Neural cell (in vitro differentiated cells): ENCODE measurements at regions not wholly inside any gene's neighbourhood (a gene's known extent, or its start where the extent isn't known, plus 50 kb on each side); places are given as distances from the start of the nearest gene placed in this dataset.

Experiments used
- H2AFZ ChIP-seq: fragments of 200-600, 300-800 bp; sonication (generic), shearing (Covaris generic); 2 replicates; pipeline ENCODE4 v1.6.0; 2014; ENCODE audit warnings: low read depth, mild to moderate bottlenecking, antibody characterized with exemption, low read length, moderate library complexity
- H3F3A ChIP-seq: fragments of 200-600 bp; shearing (Covaris generic); 2 replicates; pipeline ENCODE4 v1.6.1; 2016; ENCODE audit warnings: mild to moderate bottlenecking, moderate library complexity, mixed read lengths, antibody characterized with exemption, low read length; ENCODE audit not compliant: insufficient read depth, poor library complexity, severe bottlenecking
- H3K27ac ChIP-seq: fragments of 200-600, 300-800 bp; sonication (generic), shearing (Covaris generic); 2 replicates; pipeline ENCODE4 v1.5.1; 2014; ENCODE audit warnings: mild to moderate bottlenecking, low read length, moderate library complexity
- H3K27me3 ChIP-seq: fragments of 300-800, 200-600 bp; sonication (generic), shearing (Covaris generic); 2 replicates; pipeline ENCODE4 v1.6.0; 2014; ENCODE audit warnings: mild to moderate bottlenecking, low read depth, low read length, moderate library complexity; ENCODE audit not compliant: insufficient read depth
- H3K36me3 ChIP-seq: fragments of 300-800, 200-600 bp; sonication (generic), shearing (Covaris generic); 2 replicates; pipeline ENCODE4 v1.5.1; 2014; ENCODE audit warnings: mild to moderate bottlenecking, antibody characterized with exemption, low read length, moderate library complexity; ENCODE audit not compliant: insufficient read depth
- H3K4me2 ChIP-seq: fragments of 300-800, 200-600 bp; sonication (generic), shearing (Covaris generic); 2 replicates; pipeline ENCODE4 v1.6.0; 2014; ENCODE audit warnings: mild to moderate bottlenecking, low read length
- H3K4me3 ChIP-seq: fragments of 300-800, 200-600 bp; sonication (generic), shearing (Covaris generic); 2 replicates; pipeline ENCODE4 v1.5.1; 2014; ENCODE audit warnings: mild to moderate bottlenecking, low read length, moderate library complexity
- H3K79me2 ChIP-seq: fragments of 200-600 bp; shearing (Covaris generic); replicated peaks from 2 replicates; pipeline ENCODE4 v1.6.0; 2014; ENCODE audit warnings: mild to moderate bottlenecking, low read length, moderate library complexity; ENCODE audit not compliant: insufficient read depth
- H3K9ac ChIP-seq: fragments of 300-800, 200-600 bp; sonication (generic), shearing (Covaris generic); 2 replicates; pipeline ENCODE4 v1.6.1; 2016; ENCODE audit warnings: mild to moderate bottlenecking, low read length, mixed read lengths
- H3K9me2 ChIP-seq: fragments of 200-600 bp; shearing (Covaris generic); 2 replicates; pipeline ENCODE4 v1.6.1; 2016; ENCODE audit warnings: mild to moderate bottlenecking, low read length, mixed read lengths; ENCODE audit not compliant: insufficient read depth
- H3K9me3 ChIP-seq: fragments of 200-600, 300-800 bp; sonication (generic), shearing (Covaris generic); 2 replicates; pipeline ENCODE4 v1.6.1; 2016; ENCODE audit warnings: mild to moderate bottlenecking, mixed run types, low read length, moderate library complexity, mixed read lengths
- H4K20me1 ChIP-seq: fragments of 200-600 bp; shearing (Covaris generic); 2 replicates; pipeline ENCODE4 v1.6.1; 2016; ENCODE audit warnings: mild to moderate bottlenecking, mixed run types; ENCODE audit not compliant: insufficient read depth
- CTCF ChIP-seq: fragments of 450-650 bp; IDR thresholded peaks from 2 replicates; pipeline ENCODE4 v1.5.1; 2014; ENCODE audit warnings: antibody characterized with exemption, mild to moderate bottlenecking, moderate library complexity; ENCODE audit not compliant: poor library complexity, severe bottlenecking
- EP300 ChIP-seq: fragments of 450-650 bp; conservative IDR thresholded peaks from 2 replicates; pipeline ENCODE4 v1.6.1; 2014; ENCODE audit warnings: antibody characterized with exemption, mild to moderate bottlenecking, moderate library complexity; ENCODE audit not compliant: poor library complexity, severe bottlenecking
- EZH2 ChIP-seq: fragments of 200-600, 300-800 bp; shearing (Covaris generic), sonication (generic); IDR thresholded peaks from 2 replicates; pipeline ENCODE4 v1.6.1; 2014; ENCODE audit warnings: antibody characterized with exemption, low read length, borderline replicate concordance, mild to moderate bottlenecking; ENCODE audit not compliant: insufficient read depth, poor library complexity, severe bottlenecking
- MXI1 ChIP-seq: fragments of 450-650 bp; conservative IDR thresholded peaks from 2 replicates; pipeline ENCODE4 v1.6.1; 2014; ENCODE audit warnings: antibody characterized with exemption, mild to moderate bottlenecking; ENCODE audit not compliant: poor library complexity, severe bottlenecking
- POLR2AphosphoS5 ChIP-seq: IDR thresholded peaks from 2 replicates; pipeline ENCODE4 v1.6.1; 2012
- RAD21 ChIP-seq: fragments of 450-650 bp; conservative IDR thresholded peaks from 2 replicates; pipeline ENCODE4 v1.6.1; 2014; ENCODE audit warnings: antibody characterized with exemption, mild to moderate bottlenecking, moderate library complexity
- REST ChIP-seq: IDR thresholded peaks from 2 replicates; pipeline ENCODE4 v1.6.1; 2012; ENCODE audit warnings: borderline replicate concordance
- SMC3 ChIP-seq: fragments of 450-650 bp; conservative IDR thresholded peaks from 2 replicates; pipeline ENCODE4 v1.6.1; 2014; ENCODE audit warnings: antibody characterized with exemption, mild to moderate bottlenecking, moderate library complexity; ENCODE audit not compliant: poor library complexity
- TAF1 ChIP-seq: IDR thresholded peaks from 2 replicates; pipeline ENCODE4 v1.6.1; 2012; ENCODE audit warnings: low read depth

- Histone ChIP-seq H3K27me3 (no peaks in the 10 kb centered on the region), H3F3A (no peaks in the 10 kb centered on the region), H4K20me1 (no peaks in the 10 kb centered on the region), H3K4me3 (no peak overlapping the region), H2AFZ (no peak overlapping the region), H3K9ac (no peak overlapping the region), H3K4me2 (no peak overlapping the region), H3K27ac (no peak overlapping the region), H3K9me3 (no peaks in the 10 kb centered on the region), H3K9me2 (no peaks in the 10 kb centered on the region), H3K36me3 (no peaks in the 10 kb centered on the region), H3K79me2 (no peaks in the 10 kb centered on the region)
- TF ChIP-seq REST (no peak), CTCF (no peak), SMC3 (no peak), TAF1 (no peak), EZH2 (no peak), RAD21 (no peak), MXI1 (no peak), POLR2AphosphoS5 (no peak), EP300 (no peak)
Measured at GRCh38 chr11:91563176-91563575, 661.4 kb upstream of the FAT3 start.

- Histone ChIP-seq H3K4me2 (no peak overlapping the region), H3K9me2 (no peaks in the 10 kb centered on the region), H3K79me2 (no peaks in the 10 kb centered on the region), H3K4me3 (no peak overlapping the region), H3K9ac (no peak overlapping the region), H3K36me3 (no peaks in the 10 kb centered on the region), H2AFZ (no peak overlapping the region), H3K27me3 (no peaks in the 10 kb centered on the region), H3K9me3 (no peaks in the 10 kb centered on the region), H4K20me1 (no peaks in the 10 kb centered on the region), H3K27ac (no peak overlapping the region), H3F3A (no peaks in the 10 kb centered on the region)
- TF ChIP-seq EZH2 (no peak), POLR2AphosphoS5 (no peak), RAD21 (no peak), TAF1 (no peak), MXI1 (no peak), SMC3 (no peak), EP300 (no peak), CTCF (no peak), REST (no peak)
Measured at GRCh38 chr11:91560434-91560833, 664.2 kb upstream of the FAT3 start.
